ENCODE measurements at regions not wholly inside any gene's neighbourhood (a gene's known extent, or its start where the extent isn't known, plus 50 kb on each side); places are given as distances from the start of the nearest gene placed in this dataset.

GRCh38 chr5:78698191-78698791, 49.7 kb upstream of the LHFPL2 start:
- intact Hi-C loops (cut with DNase I, micrococcal nuclease): no loop called here
- Histone ChIP-seq H3K4me3 (no peak overlapping the region), H3K36me3 (ENCODE audit: low read depth) (no peaks in the 10 kb centered on the region), H3K4me1 (ENCODE audit: low read depth) (no peaks in the 10 kb centered on the region), H3K9me3 (no peaks in the 10 kb centered on the region)
- no peak for TF ChIP-seq CTCF (IDR thresholded peaks at IDR 0.05)
- ATAC-seq (no peak), DNase-seq (no peak)

All from mucosa of descending colon (tissue), 3 donors.